Caco-2 (cell line): ENCODE measurements at regions not wholly inside any gene's neighbourhood (a gene's known extent, or its start where the extent isn't known, plus 50 kb on each side); places are given as distances from the start of the nearest gene placed in this dataset.

Experiments used
- BruUV-seq: library from RNA; stranded (reverse); fragments of 400-500 nt; replicated peaks from 2 replicates; lab custom pipeline; 2021; lab: Mats Ljungman, UMichigan
- CTCF ChIA-PET: fragments of 300-600 bp; sonication (Branson Sonifier 250); formaldehyde crosslinking; loops from one replicate; lab custom pipeline; 2022; ENCODE audit warnings: antibody characterized with exemption; lab: Charles Lee
- POLR2A ChIA-PET: fragments of 300-600 bp; sonication (Branson Sonifier 250); formaldehyde crosslinking; loops from one replicate; lab custom pipeline; 2022; ENCODE audit warnings: antibody characterized with exemption; lab: Charles Lee
- DNase-seq, 2 experiments: peaks; one replicate each; pipeline versions ENCODE4 v3.0.0 to v3.0.0-alpha.2; 2020 to 2022
- H3K27me3 ChIP-seq: replicated peaks from 2 replicates; pipeline ENCODE4 v1.6.0; 2011; ENCODE audit warnings: low read length; ENCODE audit not compliant: control insufficient read depth, insufficient read depth
- H3K36me3 ChIP-seq: 2 replicates; pipeline ENCODE4 v1.5.1; 2011; ENCODE audit warnings: low read length; ENCODE audit not compliant: control insufficient read depth, insufficient read depth
- H3K4me1 ChIP-seq: fragments of 250-450 bp; sonication (Bioruptor Pico); 2 replicates; pipeline ENCODE4 v1.5.1; 2020; ENCODE audit warnings: mild to moderate bottlenecking
- H3K4me3 ChIP-seq: 2 replicates; pipeline ENCODE4 v1.5.1; 2011; ENCODE audit warnings: low read depth, mild to moderate bottlenecking, control low read depth, low read length
- H3K9me3 ChIP-seq: fragments of 250-450 bp; sonication (Bioruptor Pico); 2 replicates; pipeline ENCODE4 v1.5.1; 2020; ENCODE audit warnings: mild to moderate bottlenecking, moderate library complexity
- H3K27ac Mint-ChIP-seq: one replicate; pipeline ENCODE4 v1.8.0; 2022; ENCODE audit warnings: mixed read lengths; ENCODE audit not compliant: unreplicated experiment
- H3K27me3 Mint-ChIP-seq: one replicate; pipeline ENCODE4 v1.8.0; 2022; ENCODE audit warnings: mixed read lengths; ENCODE audit not compliant: insufficient read depth, unreplicated experiment
- H3K36me3 Mint-ChIP-seq: one replicate; pipeline ENCODE4 v1.8.0; 2022; ENCODE audit warnings: mild to moderate bottlenecking, mixed read lengths; ENCODE audit not compliant: insufficient read depth, unreplicated experiment
- H3K4me1 Mint-ChIP-seq: one replicate; pipeline ENCODE4 v1.8.0; 2022; ENCODE audit warnings: low read depth, mixed read lengths; ENCODE audit not compliant: unreplicated experiment
- H3K4me3 Mint-ChIP-seq: one replicate; pipeline ENCODE4 v1.8.0; 2022; ENCODE audit warnings: mild to moderate bottlenecking, moderate library complexity, mixed read lengths; ENCODE audit not compliant: unreplicated experiment
- H3K9me3 Mint-ChIP-seq: one replicate; pipeline ENCODE4 v1.8.0; 2022; ENCODE audit warnings: mixed read lengths; ENCODE audit not compliant: unreplicated experiment
- intact Hi-C: fragments of 100-400 bp; cut with micrococcal nuclease; formaldehyde crosslinking; loops from one replicate; pipeline ENCODE4 v1.10.0; 2022; ENCODE audit not compliant: unreplicated experiment
- TF ChIP-seq, protein P1 (sequence below), 2 experiments: fragments of 200-600 bp in 1 of 2; IDR thresholded peaks; 1 replicate in 1 of 2; 2 replicates in 1 of 2; pipeline versions ENCODE4 v1.5.1 to v1.8.0; 2011 to 2022; ENCODE audit warnings: antibody characterized with exemption in 1 of 2, control low read depth in 1 of 2, inconsistent platforms in 1 of 2, low read depth in 1 of 2, low read length in 1 of 2, mild to moderate bottlenecking in 1 of 2, moderate library complexity in 1 of 2; ENCODE audit not compliant: insufficient read depth in 1 of 2, severe bottlenecking in 1 of 2, unreplicated experiment in 1 of 2

DNA sequence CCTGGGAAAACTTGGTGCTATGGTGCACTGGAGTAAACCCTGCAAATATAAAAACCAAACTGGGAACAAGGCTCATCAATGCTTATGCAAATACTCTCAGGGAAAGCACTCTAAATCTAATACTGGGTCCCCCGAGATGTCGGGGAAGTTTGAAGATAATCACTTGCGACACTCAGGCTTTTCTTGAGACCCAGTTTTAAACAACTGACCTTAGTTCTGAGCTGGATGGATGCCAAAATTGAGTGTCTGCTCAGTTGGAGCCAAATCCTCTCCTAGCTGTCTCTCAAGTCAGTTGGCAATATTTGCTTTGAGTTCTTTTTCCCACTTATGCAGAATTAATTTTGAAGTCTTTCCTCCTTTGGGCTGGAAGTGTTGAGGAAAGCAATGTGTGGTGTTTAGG is 75.5 kb upstream of the CD2AP start:
- Mint-ChIP-seq H3K27me3 (no peaks in the 10 kb centered on the region), H3K27ac (no peak overlapping the region), H3K4me1 (peaks cover 12% of the 10 kb centered on the region), H3K4me3 (no peak overlapping the region), H3K36me3 (no peaks in the 10 kb centered on the region), H3K9me3 (no peaks in the 10 kb centered on the region)
- Histone ChIP-seq H3K36me3 (no peaks in the 10 kb centered on the region), H3K9me3 (no peaks in the 10 kb centered on the region), H3K27me3 (no peaks in the 10 kb centered on the region), H3K4me3 (no peak overlapping the region), H3K4me1 (peaks cover 35% of the 10 kb centered on the region)
- DNase-seq: no peak
- intact Hi-C loops: no loop called here
- TF ChIP-seq, protein P1, sequence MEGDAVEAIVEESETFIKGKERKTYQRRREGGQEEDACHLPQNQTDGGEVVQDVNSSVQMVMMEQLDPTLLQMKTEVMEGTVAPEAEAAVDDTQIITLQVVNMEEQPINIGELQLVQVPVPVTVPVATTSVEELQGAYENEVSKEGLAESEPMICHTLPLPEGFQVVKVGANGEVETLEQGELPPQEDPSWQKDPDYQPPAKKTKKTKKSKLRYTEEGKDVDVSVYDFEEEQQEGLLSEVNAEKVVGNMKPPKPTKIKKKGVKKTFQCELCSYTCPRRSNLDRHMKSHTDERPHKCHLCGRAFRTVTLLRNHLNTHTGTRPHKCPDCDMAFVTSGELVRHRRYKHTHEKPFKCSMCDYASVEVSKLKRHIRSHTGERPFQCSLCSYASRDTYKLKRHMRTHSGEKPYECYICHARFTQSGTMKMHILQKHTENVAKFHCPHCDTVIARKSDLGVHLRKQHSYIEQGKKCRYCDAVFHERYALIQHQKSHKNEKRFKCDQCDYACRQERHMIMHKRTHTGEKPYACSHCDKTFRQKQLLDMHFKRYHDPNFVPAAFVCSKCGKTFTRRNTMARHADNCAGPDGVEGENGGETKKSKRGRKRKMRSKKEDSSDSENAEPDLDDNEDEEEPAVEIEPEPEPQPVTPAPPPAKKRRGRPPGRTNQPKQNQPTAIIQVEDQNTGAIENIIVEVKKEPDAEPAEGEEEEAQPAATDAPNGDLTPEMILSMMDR (IDR thresholded peaks at IDR 0.05; ENCODE audit: insufficient read depth in 1 of 2, low read depth in 1 of 2, low read length in 1 of 2, severe bottlenecking in 1 of 2, unreplicated experiment in 1 of 2): no peak
- ChIA-PET POLR2A (no interaction called here), CTCF (no interaction called here)
- BruUV-seq: no TSS peak

DNA sequence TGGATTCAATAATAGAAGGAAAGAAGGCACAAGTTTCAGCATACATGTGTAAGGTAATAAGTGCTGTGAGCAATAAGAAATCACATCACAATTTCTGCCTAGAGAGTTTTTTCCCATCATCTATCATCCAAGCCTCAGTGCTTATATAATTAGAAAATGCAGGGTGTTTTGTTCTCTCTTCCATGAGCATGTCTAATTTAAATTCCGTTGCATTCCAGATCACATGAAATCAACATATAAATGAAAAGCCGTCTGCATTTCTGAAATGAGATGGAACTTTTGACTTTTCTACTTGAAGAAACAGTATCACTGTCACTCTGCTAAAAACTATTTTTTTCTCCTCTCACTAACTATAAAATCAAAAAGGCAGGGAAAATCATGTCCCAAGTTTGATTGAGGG is 74.5 kb upstream of the CD2AP start:
- no TSS peak for BruUV-seq
- CTCF ChIA-PET: no interaction called here
- no peak overlapping the region for H3K27ac Mint-ChIP-seq

DNA sequence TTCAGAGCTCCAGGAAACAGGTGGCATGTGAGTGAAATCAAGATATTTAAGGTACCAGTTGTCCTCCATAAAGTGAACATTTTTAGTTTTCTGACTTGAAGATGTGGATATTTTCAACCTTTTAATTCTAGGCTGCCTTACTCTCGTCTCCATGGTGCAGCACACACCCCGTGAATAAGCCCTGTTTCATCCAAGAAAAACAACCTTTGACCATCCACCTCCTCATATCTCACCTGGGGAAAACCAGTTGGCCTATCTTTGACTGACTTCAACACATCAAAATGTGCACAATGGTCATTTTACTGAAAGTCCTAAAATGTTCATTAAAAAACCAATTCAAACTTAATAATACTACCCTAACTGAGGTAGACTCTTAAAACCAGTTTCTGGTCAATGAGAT is 73.8 kb upstream of the CD2AP start:
- Mint-ChIP-seq H3K9me3 (no peaks in the 10 kb centered on the region), H3K36me3 (no peaks in the 10 kb centered on the region), H3K27me3 (no peaks in the 10 kb centered on the region), H3K4me1 (peaks cover 12% of the 10 kb centered on the region), H3K4me3 (no peak overlapping the region), H3K27ac (no peak overlapping the region)
- no peak for DNase-seq
- Histone ChIP-seq H3K4me1 (peaks cover 46% of the 10 kb centered on the region), H3K9me3 (no peaks in the 10 kb centered on the region), H3K4me3 (no peak overlapping the region), H3K36me3 (no peaks in the 10 kb centered on the region), H3K27me3 (no peaks in the 10 kb centered on the region)
- BruUV-seq: no TSS peak
- intact Hi-C loops: no loop called here
- ChIA-PET POLR2A (no interaction called here), CTCF (no interaction called here)
- TF ChIP-seq, protein P1 (IDR thresholded peaks at IDR 0.05; ENCODE audit: insufficient read depth in 1 of 2, low read depth in 1 of 2, low read length in 1 of 2, severe bottlenecking in 1 of 2, unreplicated experiment in 1 of 2): no peak

More for the DNA sequence above, 74.5 kb upstream of the CD2AP start:
- Histone ChIP-seq H3K27me3 (no peaks in the 10 kb centered on the region), H3K4me3 (no peak overlapping the region), H3K9me3 (no peaks in the 10 kb centered on the region), H3K4me1 (peaks cover 44% of the 10 kb centered on the region), H3K36me3 (no peaks in the 10 kb centered on the region)
- Mint-ChIP-seq H3K4me1 (peaks cover 12% of the 10 kb centered on the region), H3K9me3 (no peaks in the 10 kb centered on the region), H3K36me3 (no peaks in the 10 kb centered on the region), H3K4me3 (no peak overlapping the region), H3K27me3 (no peaks in the 10 kb centered on the region)
- intact Hi-C loops: no loop called here
- TF ChIP-seq, protein P1 (IDR thresholded peaks at IDR 0.05; ENCODE audit: insufficient read depth in 1 of 2, low read depth in 1 of 2, low read length in 1 of 2, severe bottlenecking in 1 of 2, unreplicated experiment in 1 of 2): no peak
- POLR2A ChIA-PET: no interaction called here
- no peak for DNase-seq
